HEK293T (cell line): ENCODE measurements at regions not wholly inside any gene's neighbourhood (a gene's known extent, or its start where the extent isn't known, plus 50 kb on each side); places are given as distances from the start of the nearest gene placed in this dataset.

Source experiments
- BHLHE40 ChIP-seq: fragments of 450-650 bp; IDR thresholded peaks from 2 replicates; pipeline ENCODE4 v1.6.1; 2016; ENCODE audit warnings: mild to moderate bottlenecking, moderate library complexity, borderline replicate concordance
- ELF4 ChIP-seq: fragments of 450-650 bp; IDR thresholded peaks from 2 replicates; pipeline ENCODE4 v1.6.1; 2017; ENCODE audit warnings: antibody characterized with exemption
- FOXA1 ChIP-seq: fragments of 450-650 bp; IDR thresholded peaks from 2 replicates; pipeline ENCODE4 v1.6.1; 2016; ENCODE audit warnings: mild to moderate bottlenecking
- FOXM1 ChIP-seq: fragments of 450-650 bp; IDR thresholded peaks from 2 replicates; pipeline ENCODE4 v1.6.1; 2017; ENCODE audit warnings: mild to moderate bottlenecking, borderline replicate concordance
- L3MBTL2 ChIP-seq: fragments of 450-650 bp; conservative IDR thresholded peaks from 2 replicates; pipeline ENCODE4 v1.6.1; 2016; ENCODE audit warnings: mild to moderate bottlenecking
- TARDBP ChIP-seq: fragments of 450-650 bp; IDR thresholded peaks from 2 replicates; pipeline ENCODE4 v1.6.1; 2016
- ZNF384 ChIP-seq: fragments of 450-650 bp; IDR thresholded peaks from 2 replicates; pipeline ENCODE4 v1.6.1; 2016

DNA sequence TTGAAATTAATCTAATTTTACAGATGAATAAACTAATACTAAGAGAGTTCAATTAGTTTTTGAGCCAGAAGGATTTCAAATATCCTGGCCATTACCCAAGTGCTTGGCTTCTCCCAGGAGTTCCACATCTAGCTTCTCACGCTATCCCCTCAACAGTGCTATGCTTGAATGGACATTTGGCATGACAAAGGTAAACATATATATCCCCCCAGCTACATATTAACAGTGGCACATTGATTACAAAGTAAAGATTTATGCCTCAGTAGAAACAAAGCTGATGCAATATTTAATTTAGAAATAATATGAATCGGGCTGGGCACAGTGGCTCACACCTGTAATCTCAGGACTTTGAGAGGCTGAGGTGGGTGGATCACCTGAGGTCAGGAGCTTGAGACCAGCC, 434.6 kb upstream of the PRMT6 start:
- TF ChIP-seq L3MBTL2 (no peak), ELF4 (no peak), FOXA1 (no peak), TARDBP (no peak), BHLHE40 (no peak), FOXM1 (no peak), ZNF384 (no peak)
